AG04450 (cell line): ENCODE measurements at regions not wholly inside any gene's neighbourhood (a gene's known extent, or its start where the extent isn't known, plus 50 kb on each side); places are given as distances from the start of the nearest gene placed in this dataset.

Experiments used
- CTCF ChIA-PET: fragments of 300-600, 350-600 bp; formaldehyde crosslinking; extraction: SDS; loops from one replicate; lab custom pipeline; 2022; ENCODE audit warnings: antibody characterized with exemption, inconsistent platforms; lab: Charles Lee
- POLR2A ChIA-PET: fragments of 350-600 bp; formaldehyde crosslinking; extraction: SDS; loops from one replicate; lab custom pipeline; 2021; ENCODE audit warnings: antibody characterized with exemption, inconsistent platforms; lab: Yijun Ruan, JAX
- DNase-seq: peaks from one replicate; pipeline ENCODE4 v3.0.0-alpha.2; 2011; ENCODE audit warnings: low read depth, low spot score
- H3K27ac ChIP-seq: one replicate; pipeline ENCODE4 v1.5.1; 2012; ENCODE audit warnings: low read depth, low read length, control low read depth
- H3K27me3 ChIP-seq: one replicate; pipeline ENCODE4 v1.6.0; 2012; ENCODE audit warnings: low read length; ENCODE audit not compliant: control insufficient read depth, insufficient read depth
- H3K4me3 ChIP-seq: 2 replicates; pipeline ENCODE4 v1.5.1; 2011; ENCODE audit warnings: mild to moderate bottlenecking, low read depth, low read length, control low read depth
- H3K9me3 ChIP-seq: 2 replicates; pipeline ENCODE4 v1.5.1; 2012; ENCODE audit warnings: low read length; ENCODE audit not compliant: control insufficient read depth, insufficient read depth
- CTCF ChIP-seq: IDR thresholded peaks from 2 replicates; pipeline ENCODE4 v1.5.1; 2011; ENCODE audit warnings: low read depth, low read length, control low read depth, inconsistent platforms

DNA sequence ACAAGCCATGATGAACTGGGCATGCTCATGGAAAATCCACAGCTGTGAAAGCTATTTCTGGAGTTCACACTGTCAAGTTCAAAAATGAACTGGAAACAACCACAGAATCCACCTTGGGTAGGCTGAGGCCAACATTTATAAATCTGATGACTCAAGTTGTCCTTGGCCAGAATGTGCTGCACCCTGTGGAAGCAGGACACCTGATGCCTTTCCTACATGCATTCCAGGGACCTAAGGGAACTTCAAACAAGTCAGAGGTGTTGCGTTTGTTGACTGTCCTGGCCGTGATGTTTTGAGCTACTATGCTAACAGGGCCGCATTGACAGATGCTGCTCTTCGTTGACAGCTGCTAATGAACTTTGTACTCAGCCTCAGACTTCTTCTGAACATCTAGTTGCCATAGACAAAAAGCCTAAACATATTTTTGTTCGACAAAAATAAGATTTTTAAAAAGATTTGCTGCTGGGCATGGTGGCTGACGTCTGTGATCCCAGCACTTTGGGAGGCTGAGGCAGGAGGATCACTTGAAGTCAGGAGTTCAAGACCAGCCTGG is 127.9 kb upstream of the SLC45A1 start:
- DNase-seq: no peak
- peaks cover 6% of the 10 kb centered on the region; the same call in 1 of the 2 replicates for H3K9me3 ChIP-seq
- no peak for TF ChIP-seq CTCF
- POLR2A ChIA-PET: no interaction called here
- no peak overlapping the region for H3K4me3 ChIP-seq
- CTCF ChIA-PET: interaction anchor here (0.9 kb wide), 1 partner anchor 160 kb away, joined by 3 read pairs; no protein-coding TSS in a partner anchor
- no peaks in the 10 kb centered on the region for H3K27me3 ChIP-seq
- no peak overlapping the region for H3K27ac ChIP-seq

- no peak for DNase-seq
- ChIA-PET CTCF (interaction anchor here (0.7 kb wide), 1 partner anchor 203 kb away, joined by 4 read pairs; no protein-coding TSS in a partner anchor), POLR2A (interaction anchor here (0.6 kb wide), 1 partner anchor 149 kb away, joined by 3 read pairs; no protein-coding TSS in a partner anchor)
- H3K27me3 ChIP-seq: no peaks in the 10 kb centered on the region
- H3K27ac ChIP-seq: no peak overlapping the region
- no peak for TF ChIP-seq CTCF
- no peak overlapping the region for H3K4me3 ChIP-seq
- peaks cover 2% of the 10 kb centered on the region; the same call in 1 of the 2 replicates for H3K9me3 ChIP-seq
Observed at GRCh38 chr1:8185400-8185799, 132.5 kb upstream of the SLC45A1 start.

DNA sequence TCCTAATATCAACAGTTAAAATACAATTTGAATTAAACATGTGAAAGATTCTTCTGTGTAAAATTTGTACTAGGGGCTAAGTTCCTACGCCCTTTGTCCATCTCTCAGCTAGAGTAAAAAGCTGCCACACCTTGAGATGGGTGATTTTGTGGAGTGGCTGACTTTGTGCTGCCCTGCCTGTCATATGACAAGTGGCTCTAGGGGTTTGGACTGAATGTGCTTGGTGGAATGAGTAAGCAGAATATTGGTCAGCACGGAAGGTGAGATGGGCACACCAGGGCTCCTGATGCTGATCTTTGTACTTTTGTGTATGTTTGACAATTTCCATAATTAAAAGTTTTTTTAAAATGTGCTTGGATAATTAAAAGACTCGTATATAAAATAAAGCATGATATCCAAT is 133.6 kb upstream of the SLC45A1 start:
- no peak overlapping the region for H3K4me3 ChIP-seq
- no peak for DNase-seq
- H3K9me3 ChIP-seq: peaks cover 4% of the 10 kb centered on the region; the same call in 1 of the 2 replicates
- no peak overlapping the region for H3K27ac ChIP-seq
- no peaks in the 10 kb centered on the region for H3K27me3 ChIP-seq
- POLR2A ChIA-PET: no interaction called here
- TF ChIP-seq CTCF: no peak
- CTCF ChIA-PET: no interaction called here

GRCh38 chr1:8182034-8182761 is 135.7 kb upstream of the SLC45A1 start:
- no peak for DNase-seq
- Histone ChIP-seq H3K27ac (no peak overlapping the region), H3K4me3 (no peak overlapping the region), H3K27me3 (no peaks in the 10 kb centered on the region), H3K9me3 (peaks cover 9% of the 10 kb centered on the region)
- POLR2A ChIA-PET: no interaction called here
- CTCF ChIA-PET: no interaction called here
- no peak for TF ChIP-seq CTCF
